Activated naive CD4-positive, alpha-beta T cell treated with anti-CD3 and anti-CD28 coated beads for 36 hours (primary cell): ENCODE measurements at regions not wholly inside any gene's neighbourhood (a gene's known extent, or its start where the extent isn't known, plus 50 kb on each side); places are given as distances from the start of the nearest gene placed in this dataset.

ENCODE experiments used
- CTCF ChIA-PET: fragments of 350-600 bp; sonication (Branson Sonifier 250); formaldehyde crosslinking; loops from one replicate; lab custom pipeline; 2021; ENCODE audit warnings: antibody characterized with exemption; lab: Charles Lee
- DNase-seq: peaks from one replicate; pipeline ENCODE4 v3.0.0-alpha.2; 2020
- H3K27ac Mint-ChIP-seq: one replicate; pipeline ENCODE4 v1.8.0; 2021; ENCODE audit warnings: mild to moderate bottlenecking, mixed read lengths
- H3K27me3 Mint-ChIP-seq: one replicate; pipeline ENCODE4 v1.8.0; 2021; ENCODE audit warnings: low read depth, mixed read lengths
- H3K36me3 Mint-ChIP-seq: one replicate; pipeline ENCODE4 v1.8.0; 2021; ENCODE audit warnings: low read depth, mixed read lengths
- H3K4me1 Mint-ChIP-seq: one replicate; pipeline ENCODE4 v1.8.0; 2021; ENCODE audit warnings: low read depth, mixed read lengths
- H3K4me3 Mint-ChIP-seq: one replicate; pipeline ENCODE4 v1.8.0; 2021; ENCODE audit warnings: mild to moderate bottlenecking, moderate library complexity, mixed read lengths
- H3K9me3 Mint-ChIP-seq: one replicate; pipeline ENCODE4 v1.8.0; 2021; ENCODE audit warnings: mixed read lengths
- intact Hi-C: fragments of 100-400 bp; cut with micrococcal nuclease; formaldehyde crosslinking; loops from one replicate; pipeline ENCODE4 v1.15.1; 2023

DNA sequence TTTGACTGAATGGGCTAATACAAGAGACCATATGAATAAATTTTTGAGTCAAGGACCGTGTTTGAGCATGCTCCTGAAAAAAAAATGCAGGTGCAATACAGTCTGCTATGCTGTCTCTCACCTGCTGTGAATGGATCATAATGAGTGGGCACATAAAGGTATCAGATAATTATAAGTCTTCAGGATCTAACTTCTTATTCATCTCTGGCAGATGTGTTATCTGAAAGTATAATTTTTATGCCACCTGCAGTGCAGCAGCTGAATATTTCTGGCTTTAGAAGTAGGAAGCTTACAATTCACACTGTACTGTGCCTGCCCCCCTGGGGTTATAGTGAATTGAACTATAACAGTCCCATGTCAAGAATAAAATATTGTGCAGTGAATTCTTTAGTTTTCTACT lies 333.3 kb downstream of the MRPL39 start:
- no peaks in the 10 kb centered on the region for H3K36me3 Mint-ChIP-seq
- CTCF ChIA-PET: interaction anchor here (1.0 kb wide), 1 partner anchor 9 kb away, joined by 5 read pairs; no protein-coding TSS in a partner anchor

DNA sequence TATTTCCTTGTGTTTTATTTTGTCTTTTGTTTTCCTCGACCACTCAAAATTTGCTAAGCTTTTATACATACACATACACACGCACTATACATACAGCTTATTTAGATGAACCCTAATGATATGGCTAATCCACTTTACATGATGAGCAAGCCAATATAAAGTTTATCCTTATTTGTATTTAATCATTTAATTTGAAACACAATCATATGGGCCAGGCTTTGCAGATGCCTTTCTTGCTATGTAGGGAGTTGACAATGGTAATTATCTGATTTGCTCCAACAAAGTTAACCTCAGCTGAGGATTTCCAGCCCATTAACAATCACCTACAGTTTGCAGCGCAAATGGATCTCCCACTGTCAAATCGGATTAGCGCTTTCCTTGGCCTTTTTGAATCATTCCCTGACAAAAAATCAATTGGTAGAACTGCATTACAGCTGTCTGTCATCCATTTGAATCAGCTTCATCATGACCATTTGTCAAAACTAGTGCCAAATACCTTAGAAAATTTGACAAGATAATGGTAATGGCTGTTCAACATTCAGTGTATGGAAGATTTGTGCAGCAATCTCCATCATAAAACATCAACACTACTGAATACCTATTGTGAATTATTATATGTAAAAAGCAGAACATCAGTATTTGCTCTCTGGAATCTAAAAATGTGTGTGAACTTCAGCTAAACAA lies 352.6 kb downstream of the MRPL39 start:
- CTCF ChIA-PET: interaction anchor here (0.7 kb wide), 1 partner anchor 30 kb away, joined by 4 read pairs; no protein-coding TSS in a partner anchor
- Mint-ChIP-seq H3K27me3 (no peaks in the 10 kb centered on the region), H3K9me3 (no peaks in the 10 kb centered on the region), H3K27ac (no peak overlapping the region), H3K4me3 (no peak overlapping the region), H3K4me1 (no peaks in the 10 kb centered on the region), H3K36me3 (no peaks in the 10 kb centered on the region)
- DNase-seq: no peak
- intact Hi-C loops: no loop called here

More for the DNA sequence above, 333.3 kb downstream of the MRPL39 start:
- intact Hi-C loops: no loop called here
- Mint-ChIP-seq H3K27ac (no peak overlapping the region), H3K4me3 (no peak overlapping the region), H3K27me3 (no peaks in the 10 kb centered on the region), H3K9me3 (no peaks in the 10 kb centered on the region), H3K4me1 (no peaks in the 10 kb centered on the region)
- no peak for DNase-seq

- no peak for DNase-seq
- CTCF ChIA-PET: no interaction called here
- Mint-ChIP-seq H3K4me3 (no peak overlapping the region), H3K27me3 (no peaks in the 10 kb centered on the region), H3K36me3 (no peaks in the 10 kb centered on the region), H3K9me3 (no peaks in the 10 kb centered on the region), H3K27ac (no peak overlapping the region), H3K4me1 (no peaks in the 10 kb centered on the region)
- intact Hi-C loops: no loop called here
Observed at GRCh38 chr21:25246546-25246945, 360.7 kb downstream of the MRPL39 start.

DNA sequence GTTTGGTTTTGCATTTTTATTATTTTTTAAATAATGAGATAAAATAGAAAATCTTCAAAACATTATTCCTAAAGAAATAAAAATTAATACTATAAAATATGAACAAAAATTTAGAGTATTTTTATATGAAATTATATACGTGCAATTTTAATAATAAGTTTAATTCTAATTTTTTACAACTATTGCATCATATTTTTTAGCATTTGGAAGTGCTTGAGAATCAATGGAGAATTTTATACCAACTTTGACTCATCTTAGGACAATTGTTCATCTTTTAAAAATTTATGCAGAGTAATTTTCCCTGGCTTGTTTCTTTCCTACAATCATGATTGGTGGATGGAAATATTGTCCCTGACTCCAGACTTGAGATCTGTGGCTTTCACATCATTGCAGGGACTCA lies 362.5 kb downstream of the MRPL39 start:
- no peak overlapping the region for H3K27ac Mint-ChIP-seq
- DNase-seq: no peak
- CTCF ChIA-PET: no interaction called here
- no peaks in the 10 kb centered on the region for H3K9me3 Mint-ChIP-seq
- no peaks in the 10 kb centered on the region for H3K4me1 Mint-ChIP-seq
- no peak overlapping the region for H3K4me3 Mint-ChIP-seq
- no peaks in the 10 kb centered on the region for H3K36me3 Mint-ChIP-seq
- no peaks in the 10 kb centered on the region for H3K27me3 Mint-ChIP-seq
- intact Hi-C loops: no loop called here

DNA sequence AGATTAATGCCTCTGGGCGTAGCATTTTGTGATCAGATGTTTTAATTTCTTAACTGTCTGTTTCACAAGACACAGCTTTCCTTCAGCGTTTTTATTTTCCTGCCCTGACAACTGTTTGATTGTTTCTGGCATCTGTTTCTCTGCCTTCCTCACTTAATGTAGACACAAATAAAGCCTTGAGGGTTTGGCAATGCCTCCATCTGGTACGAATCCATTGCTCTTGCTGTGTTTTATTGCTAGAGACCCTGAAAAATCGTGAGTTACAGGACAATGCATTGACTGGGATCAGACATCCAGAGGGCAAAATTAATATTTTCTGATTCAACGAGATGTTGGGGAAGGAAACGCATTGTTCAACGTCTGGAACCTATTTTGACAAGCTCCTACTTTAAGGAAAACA lies 363.5 kb downstream of the MRPL39 start:
- Mint-ChIP-seq H3K36me3 (no peaks in the 10 kb centered on the region), H3K27ac (no peak overlapping the region), H3K4me1 (no peaks in the 10 kb centered on the region), H3K9me3 (no peaks in the 10 kb centered on the region), H3K27me3 (no peaks in the 10 kb centered on the region), H3K4me3 (no peak overlapping the region)
- intact Hi-C loops: no loop called here
- DNase-seq: no peak
- CTCF ChIA-PET: no interaction called here

- Mint-ChIP-seq H3K27ac (no peak overlapping the region), H3K9me3 (peaks cover 3% of the 10 kb centered on the region), H3K36me3 (no peaks in the 10 kb centered on the region), H3K4me1 (no peaks in the 10 kb centered on the region), H3K27me3 (no peaks in the 10 kb centered on the region), H3K4me3 (no peak overlapping the region)
- no peak for DNase-seq
- intact Hi-C loops: no loop called here
- CTCF ChIA-PET: no interaction called here
Observed at GRCh38 chr21:25240974-25241373, 366.3 kb downstream of the MRPL39 start.

DNA sequence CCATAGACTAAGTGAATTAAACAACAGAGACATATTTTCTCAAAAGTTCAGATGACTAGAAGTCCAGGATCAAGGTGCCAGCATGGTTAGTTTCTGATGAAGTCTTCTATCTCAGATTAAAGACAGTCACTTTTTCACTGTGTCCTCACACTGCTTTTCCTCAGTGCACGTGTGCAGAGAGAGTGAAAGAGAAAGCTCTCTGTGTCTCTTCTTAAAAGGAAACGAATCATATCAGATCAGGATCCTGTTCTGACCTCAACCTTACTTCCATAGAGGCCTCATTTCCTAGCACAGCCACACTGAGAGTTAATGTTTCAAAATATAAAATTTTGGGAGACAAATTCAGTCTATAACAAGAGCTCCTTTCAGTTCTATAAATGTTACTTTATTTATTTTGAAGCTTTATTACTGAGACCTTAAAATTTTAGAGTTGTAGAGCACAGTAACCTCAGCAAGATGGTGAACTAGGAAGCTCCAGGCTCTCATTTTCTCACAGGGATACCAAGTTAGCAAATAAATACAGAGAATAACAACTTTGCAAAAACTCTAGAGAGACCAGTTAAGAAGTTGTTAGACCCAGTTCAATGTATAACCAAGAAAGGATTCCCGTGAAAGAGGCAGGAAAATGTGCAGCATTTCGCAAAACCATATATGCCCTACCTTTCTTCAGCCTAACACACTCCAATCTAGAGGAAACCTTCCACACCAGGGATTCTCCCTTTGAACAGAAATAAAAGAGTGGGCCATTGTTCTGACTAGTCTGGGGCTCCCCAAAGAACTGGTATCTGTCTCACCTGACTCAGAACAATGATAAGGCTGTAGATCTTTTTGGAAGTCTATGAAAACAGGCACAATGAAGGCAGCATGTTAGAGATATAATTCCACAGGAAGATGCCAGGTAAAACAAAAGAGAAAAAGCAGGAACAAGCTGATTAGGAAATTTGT lies 372.2 kb downstream of the MRPL39 start:
- intact Hi-C loops: no loop called here
- CTCF ChIA-PET: interaction anchor here (0.5 to 0.6 kb wide), 2 partner anchors 60 to 127 kb away, joined by 4 to 8 read pairs; no protein-coding TSS in a partner anchor

GRCh38 chr21:25220954-25221353 lies 386.3 kb downstream of the MRPL39 start:
- DNase-seq: no peak

More for the DNA sequence above, 372.2 kb downstream of the MRPL39 start:
- H3K4me1 Mint-ChIP-seq: no peaks in the 10 kb centered on the region
- H3K9me3 Mint-ChIP-seq: peaks cover 3% of the 10 kb centered on the region
- no peak for DNase-seq
- H3K27me3 Mint-ChIP-seq: peaks cover 3% of the 10 kb centered on the region
- no peak overlapping the region for H3K4me3 Mint-ChIP-seq
- H3K27ac Mint-ChIP-seq: no peak overlapping the region
- H3K36me3 Mint-ChIP-seq: no peaks in the 10 kb centered on the region

DNA sequence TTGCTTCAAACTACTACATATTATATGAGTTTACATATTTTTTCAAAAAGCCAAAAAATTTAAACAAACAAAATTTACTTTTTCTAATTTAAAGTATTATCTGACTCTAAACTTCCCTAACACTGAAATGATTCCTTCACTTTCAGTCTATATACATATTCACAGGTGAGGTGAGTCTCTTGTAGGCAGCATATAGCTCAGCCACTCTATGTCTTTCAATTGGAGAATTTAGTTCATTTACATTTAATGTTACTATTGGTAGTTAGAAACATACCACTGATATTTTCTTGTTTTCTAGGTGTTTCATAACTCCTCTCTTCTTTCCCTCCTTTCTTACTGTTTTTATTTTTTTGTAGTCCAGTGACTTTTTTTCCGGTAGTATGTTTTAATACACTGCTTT lies 387.1 kb downstream of the MRPL39 start:
- H3K36me3 Mint-ChIP-seq: no peaks in the 10 kb centered on the region
- H3K27ac Mint-ChIP-seq: no peak overlapping the region
- intact Hi-C loops: no loop called here
- H3K9me3 Mint-ChIP-seq: peaks cover 13% of the 10 kb centered on the region
- CTCF ChIA-PET: no interaction called here
- no peaks in the 10 kb centered on the region for H3K4me1 Mint-ChIP-seq
- H3K4me3 Mint-ChIP-seq: no peak overlapping the region
- no peak for DNase-seq
- H3K27me3 Mint-ChIP-seq: no peaks in the 10 kb centered on the region

More at GRCh38 chr21:25220954-25221353, 386.3 kb downstream of the MRPL39 start:
- H3K27ac Mint-ChIP-seq: no peak overlapping the region
- CTCF ChIA-PET: interaction anchor here (0.7 kb wide), 1 partner anchor 1799 kb away, joined by 3 read pairs; no protein-coding TSS in a partner anchor
- H3K4me3 Mint-ChIP-seq: no peak overlapping the region
- peaks cover 13% of the 10 kb centered on the region for H3K9me3 Mint-ChIP-seq
- intact Hi-C loops: no loop called here
- H3K4me1 Mint-ChIP-seq: no peaks in the 10 kb centered on the region
- no peaks in the 10 kb centered on the region for H3K36me3 Mint-ChIP-seq
- H3K27me3 Mint-ChIP-seq: no peaks in the 10 kb centered on the region

DNA sequence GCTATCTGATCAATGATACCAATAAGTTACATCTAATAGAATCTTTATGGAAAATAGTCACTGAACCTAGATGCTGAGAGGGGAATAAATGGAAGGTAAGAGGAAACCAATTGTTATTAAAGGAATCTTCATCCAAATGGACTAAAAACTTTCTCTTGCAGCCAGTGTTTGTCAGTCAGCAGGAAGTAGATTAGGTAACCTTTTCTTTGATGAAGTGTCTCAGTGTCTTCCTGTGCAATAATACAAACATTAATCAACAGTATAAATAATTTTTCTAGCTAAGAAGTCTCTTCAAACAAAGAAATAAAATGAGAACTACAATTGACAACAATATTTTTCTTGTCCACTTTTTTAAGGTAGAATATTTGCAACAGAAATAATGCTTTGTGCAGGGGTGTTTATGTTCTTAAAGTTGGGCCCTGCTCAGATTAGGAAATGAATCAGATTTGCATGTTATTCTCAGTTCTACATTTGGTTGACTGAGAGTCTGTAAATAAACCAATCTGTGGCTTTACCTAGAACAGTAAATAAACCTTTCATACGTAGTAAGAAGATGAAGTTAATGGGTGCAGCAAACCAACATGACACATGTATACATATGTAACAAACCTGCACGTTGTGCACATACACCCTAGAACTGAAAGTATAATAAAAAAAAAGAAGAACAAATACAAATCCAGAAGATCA lies 391.4 kb downstream of the MRPL39 start:
- CTCF ChIA-PET: no interaction called here
- Mint-ChIP-seq H3K4me1 (no peaks in the 10 kb centered on the region), H3K27ac (no peak overlapping the region), H3K36me3 (no peaks in the 10 kb centered on the region), H3K4me3 (no peak overlapping the region), H3K9me3 (peaks cover 5% of the 10 kb centered on the region), H3K27me3 (no peaks in the 10 kb centered on the region)
- intact Hi-C loops: no loop called here
- DNase-seq: no peak

DNA sequence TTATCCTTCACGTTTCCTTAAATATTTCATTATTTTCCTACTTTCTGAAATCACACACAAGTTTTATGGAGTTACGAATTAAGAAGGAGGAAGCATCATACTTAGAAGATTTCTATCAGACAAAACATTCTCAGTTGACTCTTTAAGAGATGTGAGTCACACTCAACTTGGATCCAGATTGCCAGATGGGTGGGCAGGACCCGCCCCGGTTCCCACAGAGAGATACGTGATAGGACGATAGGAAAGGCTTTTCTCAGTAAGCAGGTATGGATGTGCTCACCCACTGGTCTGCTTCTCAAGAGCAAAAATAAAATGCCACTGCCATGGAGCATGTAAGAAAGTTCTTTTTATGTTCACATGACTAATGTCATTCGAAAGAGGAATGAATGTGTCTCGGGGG lies 392.6 kb downstream of the MRPL39 start:
- intact Hi-C loops: no loop called here
- Mint-ChIP-seq H3K36me3 (no peaks in the 10 kb centered on the region), H3K4me3 (no peak overlapping the region), H3K27ac (no peak overlapping the region), H3K4me1 (no peaks in the 10 kb centered on the region), H3K27me3 (no peaks in the 10 kb centered on the region), H3K9me3 (peaks cover 4% of the 10 kb centered on the region)
- no peak for DNase-seq
- CTCF ChIA-PET: no interaction called here

DNA sequence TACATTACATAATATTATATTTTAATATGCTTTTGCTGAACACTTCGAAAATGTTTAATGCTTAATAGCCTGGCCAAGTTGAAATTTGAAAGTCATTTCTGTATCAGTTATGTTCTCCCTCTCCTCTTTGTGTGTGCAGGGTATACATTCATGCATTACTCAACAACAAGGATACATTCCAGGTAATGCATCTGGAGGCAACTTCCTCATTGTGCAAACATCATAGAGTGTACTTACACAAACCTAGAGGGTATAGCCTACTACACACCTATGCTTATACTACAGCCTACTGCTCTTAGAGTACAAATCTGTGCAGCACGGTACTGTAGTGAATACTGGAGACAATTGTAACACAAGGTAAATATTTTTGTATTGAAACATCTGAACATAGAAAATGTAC lies 407.3 kb downstream of the MRPL39 start:
- H3K4me1 Mint-ChIP-seq: no peaks in the 10 kb centered on the region

More for the DNA sequence above, 407.3 kb downstream of the MRPL39 start:
- Mint-ChIP-seq H3K9me3 (no peaks in the 10 kb centered on the region), H3K27me3 (no peaks in the 10 kb centered on the region), H3K4me3 (no peak overlapping the region), H3K36me3 (no peaks in the 10 kb centered on the region), H3K27ac (no peak overlapping the region)
- DNase-seq: no peak
- CTCF ChIA-PET: no interaction called here
- intact Hi-C loops: no loop called here
